ENCODE measurements at regions not wholly inside any gene's neighbourhood (a gene's known extent, or its start where the extent isn't known, plus 50 kb on each side); places are given as distances from the start of the nearest gene placed in this dataset.
"Not testable (repeated sequence)": the region's sequence is repeated elsewhere in the genome, so short reads cannot be mapped to it uniquely, and the experiment has no call there.

DNA sequence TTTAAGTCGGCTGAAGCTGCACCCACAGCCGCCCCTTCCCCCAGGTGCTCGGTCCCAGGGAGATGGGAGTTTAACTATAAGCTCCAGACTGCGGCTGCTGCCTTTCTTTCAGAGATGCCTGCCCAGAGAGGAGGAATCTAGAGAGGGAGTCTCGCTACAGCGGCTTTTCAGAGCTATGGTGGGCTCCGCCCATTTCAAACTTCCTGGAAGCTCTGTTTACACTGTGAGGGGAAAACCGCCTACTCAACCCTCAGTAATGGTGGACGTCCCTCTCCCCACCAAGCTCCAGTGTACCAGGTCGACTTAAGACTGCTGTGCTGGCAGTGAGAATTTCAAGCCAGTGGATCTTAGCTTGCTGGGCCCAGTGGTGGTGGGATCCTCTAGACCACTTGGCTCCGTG lies 135.4 kb downstream of the CXCL12 start:
- no peak overlapping the region for H3K9ac ChIP-seq (ENCODE audit: control insufficient read depth, extremely low read depth, insufficient read depth, low read length)
- H3K9me1 ChIP-seq (ENCODE audit: control insufficient read depth, extremely low read depth, insufficient read depth, low read length): no peaks in the 10 kb centered on the region
- FAIRE-seq: no peak
- TF ChIP-seq, protein P1, sequence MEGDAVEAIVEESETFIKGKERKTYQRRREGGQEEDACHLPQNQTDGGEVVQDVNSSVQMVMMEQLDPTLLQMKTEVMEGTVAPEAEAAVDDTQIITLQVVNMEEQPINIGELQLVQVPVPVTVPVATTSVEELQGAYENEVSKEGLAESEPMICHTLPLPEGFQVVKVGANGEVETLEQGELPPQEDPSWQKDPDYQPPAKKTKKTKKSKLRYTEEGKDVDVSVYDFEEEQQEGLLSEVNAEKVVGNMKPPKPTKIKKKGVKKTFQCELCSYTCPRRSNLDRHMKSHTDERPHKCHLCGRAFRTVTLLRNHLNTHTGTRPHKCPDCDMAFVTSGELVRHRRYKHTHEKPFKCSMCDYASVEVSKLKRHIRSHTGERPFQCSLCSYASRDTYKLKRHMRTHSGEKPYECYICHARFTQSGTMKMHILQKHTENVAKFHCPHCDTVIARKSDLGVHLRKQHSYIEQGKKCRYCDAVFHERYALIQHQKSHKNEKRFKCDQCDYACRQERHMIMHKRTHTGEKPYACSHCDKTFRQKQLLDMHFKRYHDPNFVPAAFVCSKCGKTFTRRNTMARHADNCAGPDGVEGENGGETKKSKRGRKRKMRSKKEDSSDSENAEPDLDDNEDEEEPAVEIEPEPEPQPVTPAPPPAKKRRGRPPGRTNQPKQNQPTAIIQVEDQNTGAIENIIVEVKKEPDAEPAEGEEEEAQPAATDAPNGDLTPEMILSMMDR (optimal IDR thresholded peaks at IDR 0.05 in 1 of 3, IDR thresholded peaks at IDR 0.05 in 1 of 3, conservative IDR thresholded peaks at IDR 0.05 in 1 of 3; ENCODE audit: extremely low read depth in 1 of 3, insufficient read depth in 2 of 3, low read length in 3 of 3): no peak
- TF ChIP-seq EZH2 (IDR thresholded peaks at IDR 0.05; ENCODE audit: low read length): no peak
- no peaks in the 10 kb centered on the region for H4K20me1 ChIP-seq (ENCODE audit: control insufficient read depth, extremely low read depth, insufficient read depth, low read length)
- dilution Hi-C loops (cut with MboI; ENCODE audit: extremely low pct_ligation_motif_present, low sequenced_read_pairs): no loop called here
- H2AFZ ChIP-seq (ENCODE audit: control insufficient read depth, low read length): no peak overlapping the region
- no peak for DNase-seq (ENCODE audit: low read depth, low spot score)
- H3K4me2 ChIP-seq (ENCODE audit: control insufficient read depth, extremely low read depth, insufficient read depth, low read depth, low read length): no peak overlapping the region
- no peaks in the 10 kb centered on the region for H3K4me1 ChIP-seq (ENCODE audit: control insufficient read depth, extremely low read depth, insufficient read depth, low read length)
- no peaks in the 10 kb centered on the region for H3K79me2 ChIP-seq (ENCODE audit: control insufficient read depth, insufficient read depth, low read length)
- H3K4me3 ChIP-seq (ENCODE audit: control insufficient read depth in 2 of 3, extremely low read depth in 1 of 3, insufficient read depth in 2 of 3, low read depth in 1 of 3, low read length in 3 of 3): no peak overlapping the region
- no peaks in the 10 kb centered on the region for H3K36me3 ChIP-seq (ENCODE audit: control insufficient read depth in 2 of 2, extremely low read depth in 1 of 2, insufficient read depth in 2 of 2, low read length in 2 of 2)
- no peak overlapping the region for H3K27ac ChIP-seq (ENCODE audit: control insufficient read depth, insufficient read depth, low read length)
- H3K27me3 ChIP-seq (ENCODE audit: control insufficient read depth, extremely low read depth, insufficient read depth, low read length): no peaks in the 10 kb centered on the region
- H3K9me3 ChIP-seq (ENCODE audit: control insufficient read depth, low read depth, low read length): no peaks in the 10 kb centered on the region

DNA sequence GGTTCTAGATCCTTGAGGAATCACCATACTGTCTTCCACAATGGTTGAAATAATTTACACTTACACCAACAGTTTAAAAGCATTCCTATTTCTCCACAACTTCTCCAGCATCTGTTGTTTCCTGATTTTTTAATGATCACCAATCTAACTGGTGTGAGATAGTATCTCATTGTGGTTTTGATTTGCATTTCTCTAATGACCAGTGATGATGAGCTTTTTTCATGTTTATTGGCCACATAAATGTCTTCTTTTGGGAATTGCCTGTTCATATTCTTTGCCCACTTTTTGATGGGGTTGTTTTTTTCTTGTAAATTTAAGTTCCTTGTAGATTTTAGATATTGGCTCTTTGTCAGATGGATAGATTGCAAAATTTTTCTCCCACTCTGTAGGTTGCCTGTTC lies 138.2 kb downstream of the CXCL12 start:
- H3K27ac ChIP-seq (ENCODE audit: control insufficient read depth, insufficient read depth, low read length); H3K4me1 ChIP-seq (ENCODE audit: control insufficient read depth, extremely low read depth, insufficient read depth, low read length); H2AFZ ChIP-seq (ENCODE audit: control insufficient read depth, low read length); H3K9ac ChIP-seq (ENCODE audit: control insufficient read depth, extremely low read depth, insufficient read depth, low read length); H3K4me2 ChIP-seq (ENCODE audit: control insufficient read depth, extremely low read depth, insufficient read depth, low read depth, low read length); FAIRE-seq; H3K27me3 ChIP-seq (ENCODE audit: control insufficient read depth, extremely low read depth, insufficient read depth, low read length); H3K9me1 ChIP-seq (ENCODE audit: control insufficient read depth, extremely low read depth, insufficient read depth, low read length); H3K4me3 ChIP-seq (ENCODE audit: control insufficient read depth in 2 of 3, extremely low read depth in 1 of 3, insufficient read depth in 2 of 3, low read depth in 1 of 3, low read length in 3 of 3); H3K36me3 ChIP-seq (ENCODE audit: control insufficient read depth in 2 of 2, extremely low read depth in 1 of 2, insufficient read depth in 2 of 2, low read length in 2 of 2); H3K79me2 ChIP-seq (ENCODE audit: control insufficient read depth, insufficient read depth, low read length); dilution Hi-C loops (cut with MboI; ENCODE audit: extremely low pct_ligation_motif_present, low sequenced_read_pairs); H3K9me3 ChIP-seq (ENCODE audit: control insufficient read depth, low read depth, low read length); DNase-seq (ENCODE audit: low read depth, low spot score); H4K20me1 ChIP-seq (ENCODE audit: control insufficient read depth, extremely low read depth, insufficient read depth, low read length): not testable (repeated sequence)

DNA sequence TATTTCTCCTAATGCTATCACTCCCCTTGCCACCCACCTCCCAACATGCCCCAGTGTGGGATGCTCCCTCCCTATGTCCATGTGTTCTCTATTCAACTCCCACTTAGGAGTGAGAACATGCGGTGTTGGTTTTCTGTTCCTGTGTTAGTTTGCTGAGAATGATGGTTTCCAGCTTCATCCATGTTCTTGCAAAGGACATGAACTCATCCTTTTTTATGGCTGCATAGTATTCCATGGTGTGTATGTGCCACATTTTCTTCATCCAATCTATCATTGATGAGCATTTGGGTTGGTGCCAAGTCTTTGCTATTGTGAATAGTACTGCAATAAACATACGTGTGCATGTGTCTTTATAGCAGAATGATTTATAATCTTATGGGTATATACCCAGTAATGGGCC lies 138.6 kb downstream of the CXCL12 start:
- dilution Hi-C loops (cut with MboI; ENCODE audit: extremely low pct_ligation_motif_present, low sequenced_read_pairs); H3K4me2 ChIP-seq (ENCODE audit: control insufficient read depth, extremely low read depth, insufficient read depth, low read depth, low read length); FAIRE-seq: not testable (repeated sequence)

More for the DNA sequence above, 138.6 kb downstream of the CXCL12 start:
- H4K20me1 ChIP-seq (ENCODE audit: control insufficient read depth, extremely low read depth, insufficient read depth, low read length); H3K9me1 ChIP-seq (ENCODE audit: control insufficient read depth, extremely low read depth, insufficient read depth, low read length); DNase-seq (ENCODE audit: low read depth, low spot score); H3K27me3 ChIP-seq (ENCODE audit: control insufficient read depth, extremely low read depth, insufficient read depth, low read length); H3K4me1 ChIP-seq (ENCODE audit: control insufficient read depth, extremely low read depth, insufficient read depth, low read length); H2AFZ ChIP-seq (ENCODE audit: control insufficient read depth, low read length); H3K9ac ChIP-seq (ENCODE audit: control insufficient read depth, extremely low read depth, insufficient read depth, low read length); H3K79me2 ChIP-seq (ENCODE audit: control insufficient read depth, insufficient read depth, low read length); H3K27ac ChIP-seq (ENCODE audit: control insufficient read depth, insufficient read depth, low read length); H3K36me3 ChIP-seq (ENCODE audit: control insufficient read depth in 2 of 2, extremely low read depth in 1 of 2, insufficient read depth in 2 of 2, low read length in 2 of 2); H3K9me3 ChIP-seq (ENCODE audit: control insufficient read depth, low read depth, low read length); H3K4me3 ChIP-seq (ENCODE audit: control insufficient read depth in 2 of 3, extremely low read depth in 1 of 3, insufficient read depth in 2 of 3, low read depth in 1 of 3, low read length in 3 of 3): not testable (repeated sequence)
